Stimulated activated naive CD8-positive, alpha-beta T cell treated with anti-CD3 and anti-CD28 coated beads, Interleukin-15, Interleukin-2, amounts not matched to agents 100 ng/mL and 50 ng/mL, for 24 hours (primary cell): ENCODE measurements at regions not wholly inside any gene's neighbourhood (a gene's known extent, or its start where the extent isn't known, plus 50 kb on each side); places are given as distances from the start of the nearest gene placed in this dataset.
"Not testable (repeated sequence)": the region's sequence is repeated elsewhere in the genome, so short reads cannot be mapped to it uniquely, and the experiment has no call there.

ENCODE experiments used
- H3K27ac Mint-ChIP-seq: one replicate; pipeline ENCODE4 v1.8.0; 2021; ENCODE audit warnings: mild to moderate bottlenecking, mixed read lengths
- H3K27me3 Mint-ChIP-seq: one replicate; pipeline ENCODE4 v1.8.0; 2021; ENCODE audit warnings: mixed read lengths
- H3K36me3 Mint-ChIP-seq: one replicate; pipeline ENCODE4 v1.8.0; 2021; ENCODE audit warnings: low read depth, mixed read lengths
- H3K4me1 Mint-ChIP-seq: one replicate; pipeline ENCODE4 v1.8.0; 2021; ENCODE audit warnings: low read depth, mixed read lengths
- H3K4me3 Mint-ChIP-seq: one replicate; pipeline ENCODE4 v1.8.0; 2021; ENCODE audit warnings: mild to moderate bottlenecking, mixed read lengths
- H3K9me3 Mint-ChIP-seq: one replicate; pipeline ENCODE4 v1.8.0; 2021; ENCODE audit warnings: mixed read lengths

- H3K27me3 Mint-ChIP-seq, H3K4me1 Mint-ChIP-seq, H3K27ac Mint-ChIP-seq, H3K4me3 Mint-ChIP-seq, H3K36me3 Mint-ChIP-seq, H3K9me3 Mint-ChIP-seq: not testable (repeated sequence)
These were observed 465.9 kb upstream of the MAP3K7 start for GRCh38 chr6:91052473-91053450.

DNA sequence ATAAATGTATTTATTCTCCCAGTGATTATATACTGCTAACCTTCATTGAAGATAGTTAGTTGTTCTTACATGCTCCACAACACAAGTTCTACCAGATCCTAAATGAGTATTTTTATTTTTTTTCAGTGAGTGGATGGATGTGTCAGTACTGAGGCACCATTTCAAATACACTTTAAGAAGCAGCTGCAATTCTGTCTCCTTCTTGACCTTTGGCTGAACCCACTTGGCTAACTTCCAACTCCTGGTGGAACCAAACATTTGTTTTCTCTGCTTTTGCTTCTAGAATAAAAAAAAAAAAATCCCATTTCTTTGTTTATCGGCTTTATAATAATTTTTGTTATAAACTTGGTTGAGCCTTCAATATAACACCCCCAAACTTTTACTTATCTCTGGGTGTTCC is 458.3 kb upstream of the MAP3K7 start:
- H3K36me3 Mint-ChIP-seq: no peaks in the 10 kb centered on the region

DNA sequence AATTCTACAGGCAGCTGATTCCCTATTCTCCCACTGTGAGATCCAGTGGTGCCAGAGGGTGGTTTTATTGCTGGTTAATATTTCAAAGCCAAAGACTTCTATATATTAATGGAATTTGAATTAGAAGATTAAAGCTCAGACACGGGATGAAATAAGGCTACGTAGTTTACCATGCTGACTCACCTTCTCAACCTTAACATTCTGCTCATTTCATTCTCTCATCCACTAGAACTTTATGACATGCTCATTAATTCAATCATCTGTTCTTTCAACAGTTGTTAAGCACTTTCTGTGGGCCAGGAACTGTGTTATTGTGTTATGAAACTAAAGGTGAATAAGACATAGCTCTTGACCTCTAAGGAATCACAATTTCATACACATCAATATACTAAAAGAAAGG is 456.9 kb upstream of the MAP3K7 start:
- Mint-ChIP-seq H3K9me3 (no peaks in the 10 kb centered on the region), H3K4me1 (no peaks in the 10 kb centered on the region), H3K27ac (no peak overlapping the region), H3K36me3 (no peaks in the 10 kb centered on the region), H3K4me3 (no peak overlapping the region), H3K27me3 (no peaks in the 10 kb centered on the region)

More for the DNA sequence above, 458.3 kb upstream of the MAP3K7 start:
- no peak overlapping the region for H3K4me3 Mint-ChIP-seq
- no peaks in the 10 kb centered on the region for H3K9me3 Mint-ChIP-seq
- no peak overlapping the region for H3K27ac Mint-ChIP-seq
- no peaks in the 10 kb centered on the region for H3K27me3 Mint-ChIP-seq
- no peaks in the 10 kb centered on the region for H3K4me1 Mint-ChIP-seq

- Mint-ChIP-seq H3K36me3 (no peaks in the 10 kb centered on the region), H3K4me3 (no peak overlapping the region), H3K27ac (no peak overlapping the region), H3K9me3 (no peaks in the 10 kb centered on the region), H3K4me1 (no peaks in the 10 kb centered on the region), H3K27me3 (no peaks in the 10 kb centered on the region)
These were observed 455.8 kb upstream of the MAP3K7 start for GRCh38 chr6:91042656-91043055.

DNA sequence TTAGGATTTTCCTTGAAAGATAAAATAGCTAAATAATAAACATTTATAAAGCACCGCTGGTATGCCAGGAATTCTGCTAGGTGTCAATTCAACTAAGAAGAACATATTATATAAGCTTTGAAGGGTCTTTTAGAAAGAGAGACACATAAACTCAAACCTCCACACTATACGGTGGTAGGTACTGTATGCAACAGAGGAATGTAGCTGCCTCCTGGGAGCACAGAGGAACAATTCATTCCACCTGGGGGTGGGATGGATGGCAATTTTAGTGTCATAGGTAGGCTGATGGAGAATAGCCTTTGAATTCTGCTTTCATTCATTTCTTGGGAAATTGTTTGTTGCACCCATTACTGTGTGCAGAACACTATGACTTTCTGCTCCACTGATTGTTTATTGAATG is 447.1 kb upstream of the MAP3K7 start:
- Mint-ChIP-seq H3K9me3 (no peaks in the 10 kb centered on the region), H3K4me1 (no peaks in the 10 kb centered on the region), H3K36me3 (no peaks in the 10 kb centered on the region)

DNA sequence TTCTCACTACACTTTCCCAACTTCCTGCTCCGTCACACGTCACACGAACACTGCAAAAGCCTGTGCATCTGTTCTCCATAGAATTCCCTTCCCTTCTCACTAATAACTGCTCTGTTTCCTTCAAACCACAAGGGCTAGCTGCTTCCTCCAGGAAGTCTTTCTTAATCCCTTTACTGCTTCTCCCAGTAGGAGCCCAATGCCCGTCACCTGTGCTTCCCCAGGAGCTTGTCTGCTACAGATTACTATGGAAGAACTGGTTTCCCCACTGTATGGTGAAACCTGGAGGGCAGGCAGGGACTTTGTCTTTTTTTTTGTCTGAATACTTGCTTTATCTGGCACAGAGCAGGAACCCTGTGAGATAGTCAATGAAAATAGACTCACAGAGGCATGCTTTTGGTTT is 444.7 kb upstream of the MAP3K7 start:
- no peak overlapping the region for H3K4me3 Mint-ChIP-seq
- H3K9me3 Mint-ChIP-seq: no peaks in the 10 kb centered on the region
- H3K27me3 Mint-ChIP-seq: peaks cover 3% of the 10 kb centered on the region
- H3K27ac Mint-ChIP-seq: no peak overlapping the region
- no peaks in the 10 kb centered on the region for H3K36me3 Mint-ChIP-seq
- H3K4me1 Mint-ChIP-seq: no peaks in the 10 kb centered on the region

More for the DNA sequence above, 447.1 kb upstream of the MAP3K7 start:
- Mint-ChIP-seq H3K27me3 (no peaks in the 10 kb centered on the region), H3K4me3 (no peak overlapping the region), H3K27ac (no peak overlapping the region)

DNA sequence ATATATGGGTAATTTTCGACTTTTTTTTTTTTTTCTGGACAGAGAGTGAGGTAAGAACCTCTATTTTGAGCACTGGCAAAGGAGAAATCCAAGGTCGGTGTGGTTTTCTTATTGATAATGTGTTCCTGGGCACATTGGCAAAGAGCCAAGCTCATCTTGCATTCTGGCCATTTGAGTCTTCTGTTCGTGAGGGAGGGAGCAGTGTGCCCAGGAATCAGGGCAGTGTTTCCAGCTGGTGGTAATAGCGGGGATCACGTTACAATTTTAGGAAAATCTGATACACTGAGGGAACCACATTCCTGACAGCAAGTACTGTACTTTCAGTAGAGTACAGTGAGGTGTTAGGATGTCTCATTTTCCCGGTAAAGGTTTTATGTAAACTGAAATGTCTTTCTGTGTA is 442.3 kb upstream of the MAP3K7 start:
- no peak overlapping the region for H3K27ac Mint-ChIP-seq
- H3K36me3 Mint-ChIP-seq: no peaks in the 10 kb centered on the region
- H3K4me1 Mint-ChIP-seq: no peaks in the 10 kb centered on the region
- no peaks in the 10 kb centered on the region for H3K9me3 Mint-ChIP-seq
- no peak overlapping the region for H3K4me3 Mint-ChIP-seq
- peaks cover 3% of the 10 kb centered on the region for H3K27me3 Mint-ChIP-seq

GRCh38 chr6:91023529-91023928 is 436.7 kb upstream of the MAP3K7 start:
- H3K4me1 Mint-ChIP-seq: no peaks in the 10 kb centered on the region
- H3K27me3 Mint-ChIP-seq: peaks cover 7% of the 10 kb centered on the region
- no peaks in the 10 kb centered on the region for H3K36me3 Mint-ChIP-seq
- H3K4me3 Mint-ChIP-seq: no peak overlapping the region
- no peaks in the 10 kb centered on the region for H3K9me3 Mint-ChIP-seq
- no peak overlapping the region for H3K27ac Mint-ChIP-seq

GRCh38 chr6:91020744-91021143 is 433.9 kb upstream of the MAP3K7 start:
- Mint-ChIP-seq H3K4me3 (no peak overlapping the region), H3K27me3 (peaks cover 5% of the 10 kb centered on the region), H3K27ac (no peak overlapping the region), H3K9me3 (no peaks in the 10 kb centered on the region), H3K4me1 (no peaks in the 10 kb centered on the region), H3K36me3 (no peaks in the 10 kb centered on the region)

- Mint-ChIP-seq H3K27me3 (peaks cover 5% of the 10 kb centered on the region), H3K4me1 (no peaks in the 10 kb centered on the region), H3K27ac (no peak overlapping the region), H3K4me3 (no peak overlapping the region), H3K36me3 (no peaks in the 10 kb centered on the region), H3K9me3 (no peaks in the 10 kb centered on the region)
These were observed 431.7 kb upstream of the MAP3K7 start for GRCh38 chr6:91018586-91018985.

- Mint-ChIP-seq H3K36me3 (no peaks in the 10 kb centered on the region), H3K27ac (no peak overlapping the region), H3K4me1 (no peaks in the 10 kb centered on the region)
These were observed 426.6 kb upstream of the MAP3K7 start for GRCh38 chr6:91013511-91013910.

GRCh38 chr6:90997076-90997475 is 410.2 kb upstream of the MAP3K7 start:
- H3K27me3 Mint-ChIP-seq: peaks cover 3% of the 10 kb centered on the region
- no peaks in the 10 kb centered on the region for H3K4me1 Mint-ChIP-seq
- no peak overlapping the region for H3K27ac Mint-ChIP-seq
- no peaks in the 10 kb centered on the region for H3K9me3 Mint-ChIP-seq
- H3K36me3 Mint-ChIP-seq: no peaks in the 10 kb centered on the region
- no peak overlapping the region for H3K4me3 Mint-ChIP-seq

More at GRCh38 chr6:91013511-91013910, 426.6 kb upstream of the MAP3K7 start:
- Mint-ChIP-seq H3K27me3 (peaks cover 2% of the 10 kb centered on the region), H3K9me3 (no peaks in the 10 kb centered on the region), H3K4me3 (no peak overlapping the region)

GRCh38 chr6:90993770-90994169 is 406.9 kb upstream of the MAP3K7 start:
- no peaks in the 10 kb centered on the region for H3K27me3 Mint-ChIP-seq
- no peaks in the 10 kb centered on the region for H3K4me1 Mint-ChIP-seq
- no peak overlapping the region for H3K27ac Mint-ChIP-seq
- no peaks in the 10 kb centered on the region for H3K9me3 Mint-ChIP-seq
- H3K36me3 Mint-ChIP-seq: no peaks in the 10 kb centered on the region
- no peak overlapping the region for H3K4me3 Mint-ChIP-seq

- Mint-ChIP-seq H3K4me1 (no peaks in the 10 kb centered on the region), H3K36me3 (no peaks in the 10 kb centered on the region), H3K9me3 (no peaks in the 10 kb centered on the region), H3K27me3 (peaks cover 2% of the 10 kb centered on the region), H3K4me3 (no peak overlapping the region), H3K27ac (no peak overlapping the region)
These were observed 402.9 kb upstream of the MAP3K7 start for GRCh38 chr6:90989763-90990162.

DNA sequence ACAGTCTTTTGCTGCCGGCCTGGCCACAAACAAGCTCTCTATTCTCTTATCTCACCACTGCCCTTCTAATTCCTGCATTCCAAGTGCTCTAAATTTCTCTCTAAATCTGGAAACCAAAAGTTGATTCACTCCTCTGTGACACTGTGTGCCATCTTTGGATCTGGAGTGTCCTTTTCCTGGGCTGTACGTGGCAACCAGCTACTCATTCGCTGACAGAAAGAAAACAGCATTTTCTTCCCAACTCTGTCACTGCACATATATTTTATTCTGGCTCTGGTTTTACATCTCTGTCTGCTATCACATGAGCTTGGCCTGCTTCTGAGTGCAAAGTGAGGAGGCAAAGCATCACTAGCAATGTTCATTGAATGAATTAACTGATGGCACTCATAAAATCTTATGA is 397.2 kb upstream of the MAP3K7 start:
- no peak overlapping the region for H3K27ac Mint-ChIP-seq
- H3K36me3 Mint-ChIP-seq: no peaks in the 10 kb centered on the region

GRCh38 chr6:90983462-90983861 is 396.6 kb upstream of the MAP3K7 start:
- H3K27me3 Mint-ChIP-seq: peaks cover 2% of the 10 kb centered on the region
- no peak overlapping the region for H3K4me3 Mint-ChIP-seq
- H3K27ac Mint-ChIP-seq: no peak overlapping the region
- no peaks in the 10 kb centered on the region for H3K4me1 Mint-ChIP-seq
- H3K9me3 Mint-ChIP-seq: no peaks in the 10 kb centered on the region
- no peaks in the 10 kb centered on the region for H3K36me3 Mint-ChIP-seq

More for the DNA sequence above, 397.2 kb upstream of the MAP3K7 start:
- Mint-ChIP-seq H3K27me3 (peaks cover 2% of the 10 kb centered on the region), H3K4me3 (no peak overlapping the region), H3K4me1 (no peaks in the 10 kb centered on the region), H3K9me3 (no peaks in the 10 kb centered on the region)
